D721Med (cell line): ENCODE measurements at regions not wholly inside any gene's neighbourhood (a gene's known extent, or its start where the extent isn't known, plus 50 kb on each side); places are given as distances from the start of the nearest gene placed in this dataset.

Source experiments
- DNase-seq: peaks from one replicate; pipeline ENCODE4 v3.0.0; 2011; ENCODE audit warnings: low spot score; ENCODE audit not compliant: insufficient read length
- FAIRE-seq: peaks from 2 replicates; lab custom pipeline; 2011; peaks lifted over from hg19 to GRCh38; lab: Jason Lieb, UNC
- CTCF ChIP-seq: IDR thresholded peaks from 2 replicates; pipeline ENCODE4 v1.5.1; 2012; ENCODE audit warnings: mild to moderate bottlenecking, control low read depth; ENCODE audit not compliant: insufficient read depth; ENCODE audit errors: missing control alignments

GRCh38 chr16:17520561-17520960 is 49.8 kb upstream of the XYLT1 start:
- DNase-seq = no peak
- no peak for TF ChIP-seq CTCF
- no peak for FAIRE-seq
